HEK293 (cell line): ENCODE measurements at regions not wholly inside any gene's neighbourhood (a gene's known extent, or its start where the extent isn't known, plus 50 kb on each side); places are given as distances from the start of the nearest gene placed in this dataset.

Experiments used
- CTCF ChIA-PET: fragments of 350-600 bp; formaldehyde crosslinking; extraction: SDS; loops from one replicate; lab custom pipeline; 2021; ENCODE audit warnings: antibody characterized with exemption; lab: Yijun Ruan, JAX
- POLR2A ChIA-PET: fragments of 300-600 bp; formaldehyde crosslinking; extraction: SDS; loops from one replicate; lab custom pipeline; 2020; ENCODE audit warnings: antibody characterized with exemption, inconsistent platforms; lab: Yijun Ruan, JAX
- H3K27ac ChIP-seq: fragments of 200-500 bp; sonication (Bioruptor generic); 2 replicates; pipeline ENCODE4 v1.5.1; 2014; ENCODE audit warnings: low read depth, low read length, control low read depth, inconsistent platforms; ENCODE audit errors: extremely low read depth
- H3K36me3 ChIP-seq, 2 experiments: fragments of 200-500 bp in 1 of 2; sonication (Bioruptor generic) in 1 of 2; 1 replicate in 1 of 2; 2 replicates in 1 of 2; pipeline ENCODE4 v1.5.1; 2014 to 2017; ENCODE audit warnings: inconsistent platforms in 2 of 2, low read length in 2 of 2; ENCODE audit not compliant: control insufficient read depth in 2 of 2, insufficient read depth in 1 of 2
- H3K4me1 ChIP-seq: fragments of 200-500 bp; sonication (Bioruptor generic); 2 replicates; pipeline ENCODE4 v1.5.1; 2014; ENCODE audit warnings: mild to moderate bottlenecking, low read length, inconsistent platforms; ENCODE audit not compliant: control insufficient read depth, insufficient read depth
- H3K4me3 ChIP-seq: 2 replicates; pipeline ENCODE4 v1.5.1; 2011; ENCODE audit warnings: low read depth, mild to moderate bottlenecking, control low read depth, low read length, moderate library complexity
- H3K9me3 ChIP-seq: fragments of 200-500 bp; sonication (Bioruptor generic); 2 replicates; pipeline ENCODE4 v1.5.1; 2014; ENCODE audit warnings: low read depth, low read length, inconsistent platforms; ENCODE audit not compliant: control insufficient read depth, insufficient read depth
- IKZF3 ChIP-seq: fragments of 450-650 bp; IDR thresholded peaks from 2 replicates; pipeline ENCODE4 v1.5.0; 2018; ENCODE audit warnings: missing biosample characterization, mild to moderate bottlenecking, missing genetic modification characterization, moderate library complexity
- KLF7 ChIP-seq: fragments of 450-650 bp; formaldehyde crosslinking; IDR thresholded peaks from 2 replicates; pipeline ENCODE4 v1.5.1; 2016; ENCODE audit warnings: missing biosample characterization, missing genetic modification characterization, borderline replicate concordance
- PBX3 ChIP-seq: sonication (generic); formaldehyde crosslinking; IDR thresholded peaks from 2 replicates; pipeline ENCODE4 v1.8.1; 2022; ENCODE audit warnings: mild to moderate bottlenecking, moderate library complexity, missing genetic modification reagents
- PRDM10 ChIP-seq: fragments of 450-650 bp; formaldehyde crosslinking; IDR thresholded peaks from 2 replicates; pipeline ENCODE4 v1.5.1; 2016; ENCODE audit warnings: missing biosample characterization, missing genetic modification characterization
- REST ChIP-seq: fragments of 450-650 bp; formaldehyde crosslinking; IDR thresholded peaks from 2 replicates; pipeline ENCODE4 v1.5.1; 2016; ENCODE audit warnings: missing biosample characterization, missing genetic modification characterization
- ZNF10 ChIP-seq: fragments of 450-650 bp; formaldehyde crosslinking; IDR thresholded peaks from 2 replicates; pipeline ENCODE4 v1.5.1; 2017; ENCODE audit warnings: missing biosample characterization, missing genetic modification characterization
- ZNF121 ChIP-seq: fragments of 450-650 bp; formaldehyde crosslinking; IDR thresholded peaks from 2 replicates; pipeline ENCODE4 v1.5.1; 2016; ENCODE audit warnings: missing biosample characterization, missing genetic modification characterization
- ZNF146 ChIP-seq: fragments of 450-650 bp; formaldehyde crosslinking; IDR thresholded peaks from 2 replicates; pipeline ENCODE4 v1.5.1; 2016; ENCODE audit warnings: missing biosample characterization, missing genetic modification characterization
- ZNF214 ChIP-seq: fragments of 450-650 bp; formaldehyde crosslinking; IDR thresholded peaks from 2 replicates; pipeline ENCODE4 v1.5.1; 2017; ENCODE audit warnings: missing biosample characterization, mild to moderate bottlenecking, missing genetic modification characterization, borderline replicate concordance
- ZNF341 ChIP-seq: fragments of 450-650 bp; formaldehyde crosslinking; IDR thresholded peaks from 2 replicates; pipeline ENCODE4; 2016; ENCODE audit warnings: low read depth, missing biosample characterization, missing genetic modification characterization
- ZNF354C ChIP-seq: fragments of 450-650 bp; formaldehyde crosslinking; IDR thresholded peaks from 2 replicates; pipeline ENCODE4 v1.5.1; 2016; ENCODE audit warnings: missing biosample characterization, missing genetic modification characterization, low read depth, borderline replicate concordance
- ZNF548 ChIP-seq: fragments of 450-650 bp; formaldehyde crosslinking; IDR thresholded peaks from 2 replicates; pipeline ENCODE4 v1.5.1; 2016; ENCODE audit warnings: missing biosample characterization, missing genetic modification characterization
- ZNF558 ChIP-seq: fragments of 450-650 bp; formaldehyde crosslinking; IDR thresholded peaks from 2 replicates; pipeline ENCODE4 v1.5.1; 2016; ENCODE audit warnings: missing biosample characterization, missing genetic modification characterization
- ZNF585B ChIP-seq: fragments of 450-650 bp; formaldehyde crosslinking; IDR thresholded peaks from 2 replicates; pipeline ENCODE4 v1.5.1; 2016; ENCODE audit warnings: missing biosample characterization, missing genetic modification characterization
- ZNF654 ChIP-seq: fragments of 450-650 bp; formaldehyde crosslinking; IDR thresholded peaks from 2 replicates; pipeline ENCODE4 v1.5.1; 2016; ENCODE audit warnings: low read depth, missing biosample characterization, missing genetic modification characterization
- ZNF707 ChIP-seq: fragments of 450-650 bp; formaldehyde crosslinking; IDR thresholded peaks from 2 replicates; pipeline ENCODE4 v1.5.1; 2016; ENCODE audit warnings: missing biosample characterization, missing genetic modification characterization
- ZSCAN18 ChIP-seq: fragments of 450-650 bp; formaldehyde crosslinking; IDR thresholded peaks from 2 replicates; pipeline ENCODE4 v1.5.1; 2016; ENCODE audit warnings: missing biosample characterization, missing genetic modification characterization
- TF ChIP-seq, protein P1 (sequence below): fragments of 450-650 bp; formaldehyde crosslinking; IDR thresholded peaks from 2 replicates; pipeline ENCODE4 v1.5.1; 2017; ENCODE audit warnings: missing biosample characterization, missing genetic modification characterization

- ChIA-PET POLR2A (no interaction called here), CTCF (no interaction called here)
- Histone ChIP-seq H3K9me3 (no peaks in the 10 kb centered on the region), H3K4me1 (no peaks in the 10 kb centered on the region), H3K27ac (no peak overlapping the region), H3K4me3 (no peak overlapping the region), H3K36me3 (no peaks in the 10 kb centered on the region)
- TF ChIP-seq, protein P1, sequence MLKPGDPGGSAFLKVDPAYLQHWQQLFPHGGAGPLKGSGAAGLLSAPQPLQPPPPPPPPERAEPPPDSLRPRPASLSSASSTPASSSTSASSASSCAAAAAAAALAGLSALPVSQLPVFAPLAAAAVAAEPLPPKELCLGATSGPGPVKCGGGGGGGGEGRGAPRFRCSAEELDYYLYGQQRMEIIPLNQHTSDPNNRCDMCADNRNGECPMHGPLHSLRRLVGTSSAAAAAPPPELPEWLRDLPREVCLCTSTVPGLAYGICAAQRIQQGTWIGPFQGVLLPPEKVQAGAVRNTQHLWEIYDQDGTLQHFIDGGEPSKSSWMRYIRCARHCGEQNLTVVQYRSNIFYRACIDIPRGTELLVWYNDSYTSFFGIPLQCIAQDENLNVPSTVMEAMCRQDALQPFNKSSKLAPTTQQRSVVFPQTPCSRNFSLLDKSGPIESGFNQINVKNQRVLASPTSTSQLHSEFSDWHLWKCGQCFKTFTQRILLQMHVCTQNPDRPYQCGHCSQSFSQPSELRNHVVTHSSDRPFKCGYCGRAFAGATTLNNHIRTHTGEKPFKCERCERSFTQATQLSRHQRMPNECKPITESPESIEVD, result no peak
- TF ChIP-seq ZNF654 (tag by site-specific recombination), result no peak
- TF ChIP-seq ZNF354C, result no peak
- TF ChIP-seq ZNF146, result no peak
- TF ChIP-seq ZNF10 (tag by site-specific recombination), result no peak
- TF ChIP-seq IKZF3 (tag by site-specific recombination), result no peak
- no peak for TF ChIP-seq ZNF214
- no peak for TF ChIP-seq PRDM10
- TF ChIP-seq ZSCAN18 (tag by site-specific recombination), result no peak
- no peak for TF ChIP-seq ZNF558
- TF ChIP-seq ZNF548 (tag by site-specific recombination), result no peak
- TF ChIP-seq ZNF707 (tag by site-specific recombination), result no peak
- TF ChIP-seq ZNF341, result no peak
- no peak for TF ChIP-seq KLF7
- TF ChIP-seq REST (tag by site-specific recombination), result no peak
- TF ChIP-seq ZNF121 (tag by site-specific recombination), result no peak
- TF ChIP-seq ZNF585B (tag by site-specific recombination), result no peak
These were observed 88.8 kb upstream of the PLS3 start for GRCh38 chrX:115472131-115472530.

GRCh38 chrX:115486510-115486909 lies 74.5 kb upstream of the PLS3 start:
- ChIA-PET POLR2A (no interaction called here), CTCF (interaction anchor here (0.8 kb wide), 1 partner anchor 156 kb away, joined by 3 read pairs; no protein-coding TSS in a partner anchor)
- H3K27ac ChIP-seq, result no peak overlapping the region
- H3K9me3 ChIP-seq, result no peaks in the 10 kb centered on the region; the same call in 1 of the 2 replicates
- H3K4me3 ChIP-seq, result no peak overlapping the region
- no peaks in the 10 kb centered on the region for H3K4me1 ChIP-seq
- no peaks in the 10 kb centered on the region for H3K36me3 ChIP-seq
- TF ChIP-seq PBX3, result no peak
- TF ChIP-seq ZNF146, result peak; percentile 90
- TF ChIP-seq, all 188 proteins: peak for 1
